SK-N-SH (cell line): ENCODE measurements at regions not wholly inside any gene's neighbourhood (a gene's known extent, or its start where the extent isn't known, plus 50 kb on each side); places are given as distances from the start of the nearest gene placed in this dataset.

Source experiments
- CTCF ChIA-PET: fragments of 300-600, 350-600 bp; formaldehyde crosslinking; extraction: SDS; loops from one replicate; lab custom pipeline; 2021; lab: Yijun Ruan, JAX
- POLR2A ChIA-PET: fragments of 350-600 bp; sonication (Branson Sonifier 250); formaldehyde crosslinking; extraction: SDS; loops from one replicate; lab custom pipeline; 2020; ENCODE audit warnings: antibody characterized with exemption, inconsistent platforms; lab: Yijun Ruan, JAX
- DNase-seq: peaks from one replicate; pipeline ENCODE4 v3.0.0; 2012
- H2AFZ ChIP-seq: fragments of 200-600 bp; sonication (generic); 2 replicates; pipeline ENCODE4 v1.8.1; 2016; ENCODE audit warnings: antibody characterized with exemption, mild to moderate bottlenecking, low read depth
- H3F3A ChIP-seq: fragments of 200-600 bp; sonication (generic); replicated peaks from 2 replicates; pipeline ENCODE3; 2016; ENCODE audit warnings: antibody characterized with exemption, mild to moderate bottlenecking; ENCODE audit not compliant: insufficient read depth
- H3K27ac ChIP-seq, 2 experiments: fragments of 200-500 bp in 1 of 2; fragments of 200-600 bp in 1 of 2; sonication (Bioruptor generic) in 1 of 2; sonication (generic), shearing (Covaris generic) in 1 of 2; 2 replicates each; pipeline versions ENCODE4 v1.5.1 to v1.6.1; 2014 to 2016; ENCODE audit warnings: low read depth in 2 of 2, inconsistent platforms in 1 of 2, low read length in 1 of 2, mild to moderate bottlenecking in 1 of 2, mixed read lengths in 1 of 2
- H3K27me3 ChIP-seq: fragments of 200-600 bp; sonication (generic), shearing (Covaris generic); 2 replicates; pipeline ENCODE4 v1.6.1; 2016; ENCODE audit warnings: mixed run types; ENCODE audit not compliant: insufficient read depth
- H3K36me3 ChIP-seq, 2 experiments: fragments of 200-500 bp in 1 of 2; fragments of 200-600 bp in 1 of 2; sonication (Bioruptor generic) in 1 of 2; sonication (generic) in 1 of 2; replicated peaks in 1 of 2; 2 replicates each; pipeline versions ENCODE3 to v1.5.1; 2014 to 2016; ENCODE audit warnings: low read length in 1 of 2, mild to moderate bottlenecking in 1 of 2; ENCODE audit not compliant: insufficient read depth in 2 of 2, control insufficient read depth in 1 of 2
- H3K4me1 ChIP-seq, 2 experiments: fragments of 200-500 bp in 1 of 2; fragments of 200-600 bp in 1 of 2; sonication (Bioruptor generic) in 1 of 2; sonication (generic), shearing (Covaris generic) in 1 of 2; 2 replicates each; pipeline versions ENCODE4 v1.5.1 to v1.6.1; 2014 to 2016; ENCODE audit warnings: low read depth in 1 of 2, low read length in 1 of 2, mixed run types in 1 of 2; ENCODE audit not compliant: insufficient read depth in 2 of 2, control insufficient read depth in 1 of 2
- H3K4me2 ChIP-seq: fragments of 200-600 bp; sonication (generic), shearing (Covaris generic); 2 replicates; pipeline ENCODE4 v1.6.1; 2017; ENCODE audit warnings: mixed run types
- H3K4me3 ChIP-seq, 2 experiments: fragments of 200-500 bp in 1 of 2; fragments of 200-600 bp in 1 of 2; sonication (Bioruptor generic) in 1 of 2; sonication (generic), shearing (Covaris generic) in 1 of 2; 2 replicates each; pipeline versions ENCODE4 v1.5.1 to v1.8.1; 2014 to 2016; ENCODE audit warnings: low read depth in 2 of 2, inconsistent platforms in 1 of 2, low read length in 1 of 2, mild to moderate bottlenecking in 1 of 2, mixed read lengths in 1 of 2, moderate library complexity in 1 of 2
- H3K79me2 ChIP-seq: fragments of 200-600 bp; sonication (generic); 2 replicates; pipeline ENCODE4 v1.8.1; 2017; ENCODE audit warnings: mild to moderate bottlenecking; ENCODE audit not compliant: insufficient read depth
- H3K9ac ChIP-seq: fragments of 200-600 bp; sonication (generic); 2 replicates; pipeline ENCODE4 v1.6.1; 2017; ENCODE audit warnings: mixed run types
- H3K9me2 ChIP-seq: fragments of 200-600 bp; sonication (generic); 2 replicates; pipeline ENCODE4 v1.6.1; 2017; ENCODE audit warnings: mixed run types
- H3K9me3 ChIP-seq: fragments of 200-600 bp; sonication (generic); 2 replicates; pipeline ENCODE4 v1.6.1; 2017; ENCODE audit warnings: mixed run types, mild to moderate bottlenecking, moderate library complexity
- H4K20me1 ChIP-seq: fragments of 200-600 bp; sonication (generic); 2 replicates; pipeline ENCODE4 v1.6.1; 2017; ENCODE audit warnings: mild to moderate bottlenecking, mixed run types; ENCODE audit not compliant: insufficient read depth
- CHD2 ChIP-seq: fragments of 150-350 bp; IDR thresholded peaks from 2 replicates; pipeline ENCODE4 v1.6.1; 2018; ENCODE audit warnings: low read length; ENCODE audit not compliant: partially characterized antibody
- EZH2phosphoT487 ChIP-seq: fragments of 200-600 bp; sonication (generic); IDR thresholded peaks from 2 replicates; pipeline ENCODE4 v1.6.1; 2017; ENCODE audit warnings: low read depth, mixed run types, mild to moderate bottlenecking, antibody characterized with exemption, moderate library complexity, borderline replicate concordance
- FOXM1 ChIP-seq: IDR thresholded peaks from 2 replicates; pipeline ENCODE4 v1.4.0; 2012; ENCODE audit warnings: low read depth, mild to moderate bottlenecking
- MEF2A ChIP-seq: IDR thresholded peaks from 2 replicates; pipeline ENCODE4 v1.4.0; 2012; ENCODE audit warnings: low read depth, borderline replicate concordance
- MXI1 ChIP-seq: IDR thresholded peaks from 2 replicates; pipeline ENCODE4 v1.6.1; 2012; ENCODE audit warnings: mild to moderate bottlenecking, low read depth, low read length, improper control_type of control experiment
- NFIC ChIP-seq: IDR thresholded peaks from 2 replicates; pipeline ENCODE4 v1.4.0; 2012; ENCODE audit warnings: borderline replicate concordance
- NRF1 ChIP-seq: IDR thresholded peaks from 2 replicates; pipeline ENCODE4 v1.6.1; 2012; ENCODE audit warnings: low read depth, mild to moderate bottlenecking, low read length
- RFX5 ChIP-seq: IDR thresholded peaks from 2 replicates; pipeline ENCODE4 v1.6.1; 2012; ENCODE audit warnings: mild to moderate bottlenecking, improper control_type of control experiment, low read length
- SMC3 ChIP-seq: IDR thresholded peaks from 2 replicates; pipeline ENCODE4 v1.6.1; 2012; ENCODE audit warnings: low read depth, low read length, improper control_type of control experiment
- TAF1 ChIP-seq: IDR thresholded peaks from 2 replicates; pipeline ENCODE4 v1.6.1; 2012; ENCODE audit warnings: low read depth, mild to moderate bottlenecking, low read length, moderate library complexity, borderline replicate concordance
- TEAD4 ChIP-seq: IDR thresholded peaks from 2 replicates; pipeline ENCODE4 v1.4.0; 2012; ENCODE audit warnings: mild to moderate bottlenecking, borderline replicate concordance; ENCODE audit not compliant: insufficient read depth
- WGBS: methylation state at CpG from one replicate; pipeline ENCODE4 v1.1.6; 2017; ENCODE audit warnings: low lambda C conversion rate; 5-methylcytosine and 5-hydroxymethylcytosine counted together
- TF ChIP-seq, protein P1 (sequence below): IDR thresholded peaks from 2 replicates; pipeline ENCODE4; 2012

DNA sequence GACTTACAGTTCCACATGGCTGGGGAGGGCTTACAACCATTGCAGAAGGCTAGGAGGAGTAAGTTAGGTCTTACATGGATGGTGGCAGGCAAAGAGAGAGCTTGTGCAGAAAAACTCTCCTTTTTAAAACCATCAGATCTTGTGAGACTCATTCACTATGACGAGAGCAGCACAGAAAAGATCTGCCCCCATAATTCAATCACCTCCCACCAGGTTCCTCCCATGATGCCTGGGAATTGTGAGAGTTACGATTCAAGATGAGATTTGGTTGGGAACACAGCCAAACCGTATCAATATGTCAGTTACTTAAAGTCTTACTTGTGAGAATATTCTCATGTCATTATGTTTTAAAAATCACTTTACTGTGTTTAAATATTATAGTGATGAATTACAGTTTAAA is 481.9 kb downstream of the ARL4A start:
- Histone ChIP-seq H3K4me3 (no peak overlapping the region), H3K27me3 (no peaks in the 10 kb centered on the region)
- TF ChIP-seq CHD2: no peak
- TF ChIP-seq MXI1: no peak
- TF ChIP-seq, protein P1, sequence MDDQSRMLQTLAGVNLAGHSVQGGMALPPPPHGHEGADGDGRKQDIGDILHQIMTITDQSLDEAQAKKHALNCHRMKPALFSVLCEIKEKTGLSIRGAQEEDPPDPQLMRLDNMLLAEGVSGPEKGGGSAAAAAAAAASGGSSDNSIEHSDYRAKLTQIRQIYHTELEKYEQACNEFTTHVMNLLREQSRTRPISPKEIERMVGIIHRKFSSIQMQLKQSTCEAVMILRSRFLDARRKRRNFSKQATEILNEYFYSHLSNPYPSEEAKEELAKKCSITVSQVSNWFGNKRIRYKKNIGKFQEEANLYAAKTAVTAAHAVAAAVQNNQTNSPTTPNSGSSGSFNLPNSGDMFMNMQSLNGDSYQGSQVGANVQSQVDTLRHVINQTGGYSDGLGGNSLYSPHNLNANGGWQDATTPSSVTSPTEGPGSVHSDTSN: no peak
- TF ChIP-seq NRF1: no peak
- no peak for TF ChIP-seq SMC3
- no peak for TF ChIP-seq RFX5
- no peak for TF ChIP-seq FOXM1
- TF ChIP-seq TEAD4: no peak
- no peak for TF ChIP-seq EZH2phosphoT487
- no peak for TF ChIP-seq TAF1
- TF ChIP-seq, all 33 proteins: peak for 0
- ChIA-PET POLR2A (no interaction called here), CTCF (no interaction called here)
- 3% methylated on average over 3 of the region's 3 CpGs for WGBS
- H3K27ac ChIP-seq: no peak overlapping the region
- H2AFZ ChIP-seq: no peak overlapping the region
- H3K9ac ChIP-seq: no peak overlapping the region
- H3K9me2 ChIP-seq: no peaks in the 10 kb centered on the region
- H3K4me1 ChIP-seq: no peaks in the 10 kb centered on the region
- H3K9me3 ChIP-seq: no peaks in the 10 kb centered on the region
- no peak overlapping the region for H3K4me2 ChIP-seq
- H3K79me2 ChIP-seq: no peaks in the 10 kb centered on the region
- no peaks in the 10 kb centered on the region for H3K36me3 ChIP-seq
- H4K20me1 ChIP-seq: no peaks in the 10 kb centered on the region
- no peak for DNase-seq
- no peaks in the 10 kb centered on the region for H3F3A ChIP-seq

DNA sequence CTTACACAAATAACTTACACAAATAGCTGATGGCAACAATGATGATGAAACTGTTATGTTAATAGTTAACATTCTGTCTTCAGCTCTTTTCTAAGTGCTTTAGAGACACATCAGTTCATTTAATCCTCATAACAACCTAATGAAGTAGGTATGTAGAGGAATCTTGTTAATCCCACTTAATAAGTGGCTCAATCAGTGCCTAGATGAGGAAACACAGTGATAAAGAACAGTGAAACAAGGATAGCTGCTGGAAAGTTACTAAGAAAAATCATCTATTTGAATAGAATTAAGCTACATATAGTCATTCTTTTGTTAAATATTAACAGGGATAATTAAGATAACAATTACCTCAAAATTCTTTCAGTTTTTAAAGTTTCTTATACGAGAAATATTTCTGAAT is 487.6 kb downstream of the ARL4A start:
- Histone ChIP-seq H4K20me1 (no peaks in the 10 kb centered on the region), H3K9ac (no peak overlapping the region), H3F3A (no peaks in the 10 kb centered on the region), H3K79me2 (no peaks in the 10 kb centered on the region), H2AFZ (no peak overlapping the region), H3K4me3 (no peak overlapping the region), H3K4me2 (no peak overlapping the region), H3K9me2 (no peaks in the 10 kb centered on the region), H3K27ac (no peak overlapping the region), H3K27me3 (no peaks in the 10 kb centered on the region), H3K4me1 (no peaks in the 10 kb centered on the region), H3K36me3 (no peaks in the 10 kb centered on the region), H3K9me3 (no peaks in the 10 kb centered on the region)
- TF ChIP-seq, protein P1: no peak
- TF ChIP-seq EZH2phosphoT487 (no peak), NFIC (no peak), CHD2 (no peak), MEF2A (no peak), TEAD4 (no peak)
- ChIA-PET POLR2A (no interaction called here), CTCF (interaction anchor here (1.0 to 1.5 kb wide), 2 partner anchors 16 to 488 kb away, joined by 3 read pairs; partner anchors contain the start of gene ARL4A)
- WGBS: 0% methylated on average over 1 of the region's 1 CpG
- no peak for DNase-seq
